SK-N-SH (cell line): ENCODE measurements at regions not wholly inside any gene's neighbourhood (a gene's known extent, or its start where the extent isn't known, plus 50 kb on each side); places are given as distances from the start of the nearest gene placed in this dataset.
A peak's percentile ranks its signal among the peaks of the same experiment; 100 is the strongest.

Source experiments
- CTCF ChIA-PET: fragments of 300-600, 350-600 bp; formaldehyde crosslinking; extraction: SDS; loops from one replicate; lab custom pipeline; 2021; lab: Yijun Ruan, JAX
- POLR2A ChIA-PET: fragments of 350-600 bp; sonication (Branson Sonifier 250); formaldehyde crosslinking; extraction: SDS; loops from one replicate; lab custom pipeline; 2020; ENCODE audit warnings: antibody characterized with exemption, inconsistent platforms; lab: Yijun Ruan, JAX
- DNase-seq: peaks from one replicate; pipeline ENCODE4 v3.0.0; 2012
- H2AFZ ChIP-seq: fragments of 200-600 bp; sonication (generic); 2 replicates; pipeline ENCODE4 v1.8.1; 2016; ENCODE audit warnings: antibody characterized with exemption, mild to moderate bottlenecking, low read depth
- H3F3A ChIP-seq: fragments of 200-600 bp; sonication (generic); replicated peaks from 2 replicates; pipeline ENCODE3; 2016; ENCODE audit warnings: antibody characterized with exemption, mild to moderate bottlenecking; ENCODE audit not compliant: insufficient read depth
- H3K27ac ChIP-seq, 2 experiments: fragments of 200-500 bp in 1 of 2; fragments of 200-600 bp in 1 of 2; sonication (Bioruptor generic) in 1 of 2; sonication (generic), shearing (Covaris generic) in 1 of 2; 2 replicates each; pipeline versions ENCODE4 v1.5.1 to v1.6.1; 2014 to 2016; ENCODE audit warnings: low read depth in 2 of 2, inconsistent platforms in 1 of 2, low read length in 1 of 2, mild to moderate bottlenecking in 1 of 2, mixed read lengths in 1 of 2
- H3K27me3 ChIP-seq: fragments of 200-600 bp; sonication (generic), shearing (Covaris generic); 2 replicates; pipeline ENCODE4 v1.6.1; 2016; ENCODE audit warnings: mixed run types; ENCODE audit not compliant: insufficient read depth
- H3K36me3 ChIP-seq, 2 experiments: fragments of 200-500 bp in 1 of 2; fragments of 200-600 bp in 1 of 2; sonication (Bioruptor generic) in 1 of 2; sonication (generic) in 1 of 2; replicated peaks in 1 of 2; 2 replicates each; pipeline versions ENCODE3 to v1.5.1; 2014 to 2016; ENCODE audit warnings: low read length in 1 of 2, mild to moderate bottlenecking in 1 of 2; ENCODE audit not compliant: insufficient read depth in 2 of 2, control insufficient read depth in 1 of 2
- H3K4me1 ChIP-seq, 2 experiments: fragments of 200-500 bp in 1 of 2; fragments of 200-600 bp in 1 of 2; sonication (Bioruptor generic) in 1 of 2; sonication (generic), shearing (Covaris generic) in 1 of 2; 2 replicates each; pipeline versions ENCODE4 v1.5.1 to v1.6.1; 2014 to 2016; ENCODE audit warnings: low read depth in 1 of 2, low read length in 1 of 2, mixed run types in 1 of 2; ENCODE audit not compliant: insufficient read depth in 2 of 2, control insufficient read depth in 1 of 2
- H3K4me2 ChIP-seq: fragments of 200-600 bp; sonication (generic), shearing (Covaris generic); 2 replicates; pipeline ENCODE4 v1.6.1; 2017; ENCODE audit warnings: mixed run types
- H3K4me3 ChIP-seq, 2 experiments: fragments of 200-500 bp in 1 of 2; fragments of 200-600 bp in 1 of 2; sonication (Bioruptor generic) in 1 of 2; sonication (generic), shearing (Covaris generic) in 1 of 2; 2 replicates each; pipeline versions ENCODE4 v1.5.1 to v1.8.1; 2014 to 2016; ENCODE audit warnings: low read depth in 2 of 2, inconsistent platforms in 1 of 2, low read length in 1 of 2, mild to moderate bottlenecking in 1 of 2, mixed read lengths in 1 of 2, moderate library complexity in 1 of 2
- H3K79me2 ChIP-seq: fragments of 200-600 bp; sonication (generic); 2 replicates; pipeline ENCODE4 v1.8.1; 2017; ENCODE audit warnings: mild to moderate bottlenecking; ENCODE audit not compliant: insufficient read depth
- H3K9ac ChIP-seq: fragments of 200-600 bp; sonication (generic); 2 replicates; pipeline ENCODE4 v1.6.1; 2017; ENCODE audit warnings: mixed run types
- H3K9me2 ChIP-seq: fragments of 200-600 bp; sonication (generic); 2 replicates; pipeline ENCODE4 v1.6.1; 2017; ENCODE audit warnings: mixed run types
- H3K9me3 ChIP-seq: fragments of 200-600 bp; sonication (generic); 2 replicates; pipeline ENCODE4 v1.6.1; 2017; ENCODE audit warnings: mixed run types, mild to moderate bottlenecking, moderate library complexity
- H4K20me1 ChIP-seq: fragments of 200-600 bp; sonication (generic); 2 replicates; pipeline ENCODE4 v1.6.1; 2017; ENCODE audit warnings: mild to moderate bottlenecking, mixed run types; ENCODE audit not compliant: insufficient read depth
- ELF1 ChIP-seq: IDR thresholded peaks from 2 replicates; pipeline ENCODE4 v1.4.0; 2012
- EP300 ChIP-seq, 2 experiments: IDR thresholded peaks; 2 replicates each; pipeline versions ENCODE4 v1.4.0 to v1.6.1; 2012; ENCODE audit warnings: borderline replicate concordance in 1 of 2, low read depth in 1 of 2, low read length in 1 of 2
- EZH2phosphoT487 ChIP-seq: fragments of 200-600 bp; sonication (generic); IDR thresholded peaks from 2 replicates; pipeline ENCODE4 v1.6.1; 2017; ENCODE audit warnings: low read depth, mixed run types, mild to moderate bottlenecking, antibody characterized with exemption, moderate library complexity, borderline replicate concordance
- JUND ChIP-seq: IDR thresholded peaks from 2 replicates; pipeline ENCODE4 v1.4.0; 2012
- MEF2A ChIP-seq: IDR thresholded peaks from 2 replicates; pipeline ENCODE4 v1.4.0; 2012; ENCODE audit warnings: low read depth, borderline replicate concordance
- MXI1 ChIP-seq: IDR thresholded peaks from 2 replicates; pipeline ENCODE4 v1.6.1; 2012; ENCODE audit warnings: mild to moderate bottlenecking, low read depth, low read length, improper control_type of control experiment
- NFIC ChIP-seq: IDR thresholded peaks from 2 replicates; pipeline ENCODE4 v1.4.0; 2012; ENCODE audit warnings: borderline replicate concordance
- NRF1 ChIP-seq: IDR thresholded peaks from 2 replicates; pipeline ENCODE4 v1.6.1; 2012; ENCODE audit warnings: low read depth, mild to moderate bottlenecking, low read length
- RAD21 ChIP-seq: IDR thresholded peaks from 2 replicates; pipeline ENCODE4 v1.6.1; 2012; ENCODE audit warnings: mild to moderate bottlenecking, low read length
- SMC3 ChIP-seq: IDR thresholded peaks from 2 replicates; pipeline ENCODE4 v1.6.1; 2012; ENCODE audit warnings: low read depth, low read length, improper control_type of control experiment
- TAF1 ChIP-seq: IDR thresholded peaks from 2 replicates; pipeline ENCODE4 v1.6.1; 2012; ENCODE audit warnings: low read depth, mild to moderate bottlenecking, low read length, moderate library complexity, borderline replicate concordance
- TCF12 ChIP-seq: IDR thresholded peaks from 2 replicates; pipeline ENCODE4 v1.4.0; 2012
- TEAD4 ChIP-seq: IDR thresholded peaks from 2 replicates; pipeline ENCODE4 v1.4.0; 2012; ENCODE audit warnings: mild to moderate bottlenecking, borderline replicate concordance; ENCODE audit not compliant: insufficient read depth
- WGBS: methylation state at CpG from one replicate; pipeline ENCODE4 v1.1.6; 2017; ENCODE audit warnings: low lambda C conversion rate; 5-methylcytosine and 5-hydroxymethylcytosine counted together
- TF ChIP-seq, protein P1 (sequence below): fragments of 150-350 bp; IDR thresholded peaks from 2 replicates; pipeline ENCODE4 v1.6.1; 2016; ENCODE audit warnings: mild to moderate bottlenecking, low read depth, low read length
- TF ChIP-seq, protein P2 (sequence below): IDR thresholded peaks from 2 replicates; pipeline ENCODE4 v1.6.1; 2012; ENCODE audit warnings: mild to moderate bottlenecking, low read depth, low read length, moderate library complexity

DNA sequence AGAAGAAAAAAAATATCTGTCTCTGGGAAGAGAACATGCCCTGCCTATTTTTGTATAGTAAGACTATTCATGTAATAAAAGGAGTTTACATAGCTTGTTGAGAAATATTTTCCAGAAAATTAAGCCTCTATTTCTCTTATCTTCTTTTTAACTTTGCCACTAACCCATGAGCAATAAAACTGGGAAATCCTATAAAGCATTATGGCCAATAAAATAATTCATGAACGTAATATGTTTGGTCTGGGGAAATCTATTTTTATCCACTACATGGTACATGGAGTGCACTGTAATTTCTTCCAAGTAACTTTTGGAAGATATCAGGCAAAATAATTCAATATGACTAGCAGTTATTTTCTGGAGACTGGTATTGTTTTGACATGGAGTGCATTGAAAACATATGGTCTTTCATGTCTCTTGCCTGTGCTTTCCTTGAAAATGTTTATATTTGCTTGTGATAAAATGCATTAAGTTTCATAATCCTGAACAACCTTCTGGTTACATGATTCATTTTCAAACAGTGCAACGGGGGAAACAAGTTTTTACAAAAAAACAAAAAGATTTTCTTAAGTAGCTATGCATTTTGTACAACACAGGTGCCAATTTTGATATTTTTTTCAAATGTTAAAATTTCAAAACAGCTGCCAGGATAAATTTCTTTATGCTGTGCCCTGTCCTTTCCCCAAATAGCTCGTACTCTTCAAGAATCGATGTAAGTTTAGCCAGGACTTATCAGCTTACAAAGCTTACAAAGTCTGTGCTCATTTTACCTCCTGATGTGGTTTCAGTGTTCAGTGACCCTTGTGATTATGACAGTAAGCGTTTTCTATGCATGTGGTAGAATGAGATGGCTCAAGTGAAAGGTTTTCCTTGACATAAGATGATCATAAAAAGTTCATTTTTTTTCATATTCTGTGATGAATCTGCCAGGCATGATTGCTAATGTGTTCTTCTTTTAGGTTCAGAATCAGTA lies 194.5 kb downstream of the UBE2E3 start:
- ChIA-PET POLR2A (no interaction called here), CTCF (interaction anchor here (0.7 to 1.1 kb wide), 2 partner anchors 69 to 70 kb away, joined by 3 read pairs; no protein-coding TSS in a partner anchor)
- Histone ChIP-seq H3K4me2 (no peak overlapping the region), H3K79me2 (no peaks in the 10 kb centered on the region), H4K20me1 (no peaks in the 10 kb centered on the region), H3K36me3 (no peaks in the 10 kb centered on the region), H3K9me2 (no peaks in the 10 kb centered on the region), H3K27ac (no peak overlapping the region), H3F3A (no peaks in the 10 kb centered on the region), H2AFZ (no peak overlapping the region), H3K4me1 (no peaks in the 10 kb centered on the region; a peak in 1 of 4 replicates), H3K9me3 (no peaks in the 10 kb centered on the region), H3K9ac (no peak overlapping the region), H3K4me3 (no peak overlapping the region), H3K27me3 (no peaks in the 10 kb centered on the region)
- 65% methylated on average over 5 of the region's 5 CpGs for WGBS
- DNase-seq: no peak
- no peak for TF ChIP-seq TEAD4
- no peak for TF ChIP-seq NFIC
- no peak for TF ChIP-seq TCF12
- TF ChIP-seq RAD21: no peak
- TF ChIP-seq ELF1: no peak
- TF ChIP-seq EP300 (IDR thresholded peaks at IDR 0.05; ENCODE audit: borderline replicate concordance in 1 of 2, low read depth in 1 of 2, low read length in 1 of 2): no peak
- TF ChIP-seq NRF1: no peak
- TF ChIP-seq, protein P1, sequence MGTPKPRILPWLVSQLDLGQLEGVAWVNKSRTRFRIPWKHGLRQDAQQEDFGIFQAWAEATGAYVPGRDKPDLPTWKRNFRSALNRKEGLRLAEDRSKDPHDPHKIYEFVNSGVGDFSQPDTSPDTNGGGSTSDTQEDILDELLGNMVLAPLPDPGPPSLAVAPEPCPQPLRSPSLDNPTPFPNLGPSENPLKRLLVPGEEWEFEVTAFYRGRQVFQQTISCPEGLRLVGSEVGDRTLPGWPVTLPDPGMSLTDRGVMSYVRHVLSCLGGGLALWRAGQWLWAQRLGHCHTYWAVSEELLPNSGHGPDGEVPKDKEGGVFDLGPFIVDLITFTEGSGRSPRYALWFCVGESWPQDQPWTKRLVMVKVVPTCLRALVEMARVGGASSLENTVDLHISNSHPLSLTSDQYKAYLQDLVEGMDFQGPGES: no peak
- TF ChIP-seq, protein P2, sequence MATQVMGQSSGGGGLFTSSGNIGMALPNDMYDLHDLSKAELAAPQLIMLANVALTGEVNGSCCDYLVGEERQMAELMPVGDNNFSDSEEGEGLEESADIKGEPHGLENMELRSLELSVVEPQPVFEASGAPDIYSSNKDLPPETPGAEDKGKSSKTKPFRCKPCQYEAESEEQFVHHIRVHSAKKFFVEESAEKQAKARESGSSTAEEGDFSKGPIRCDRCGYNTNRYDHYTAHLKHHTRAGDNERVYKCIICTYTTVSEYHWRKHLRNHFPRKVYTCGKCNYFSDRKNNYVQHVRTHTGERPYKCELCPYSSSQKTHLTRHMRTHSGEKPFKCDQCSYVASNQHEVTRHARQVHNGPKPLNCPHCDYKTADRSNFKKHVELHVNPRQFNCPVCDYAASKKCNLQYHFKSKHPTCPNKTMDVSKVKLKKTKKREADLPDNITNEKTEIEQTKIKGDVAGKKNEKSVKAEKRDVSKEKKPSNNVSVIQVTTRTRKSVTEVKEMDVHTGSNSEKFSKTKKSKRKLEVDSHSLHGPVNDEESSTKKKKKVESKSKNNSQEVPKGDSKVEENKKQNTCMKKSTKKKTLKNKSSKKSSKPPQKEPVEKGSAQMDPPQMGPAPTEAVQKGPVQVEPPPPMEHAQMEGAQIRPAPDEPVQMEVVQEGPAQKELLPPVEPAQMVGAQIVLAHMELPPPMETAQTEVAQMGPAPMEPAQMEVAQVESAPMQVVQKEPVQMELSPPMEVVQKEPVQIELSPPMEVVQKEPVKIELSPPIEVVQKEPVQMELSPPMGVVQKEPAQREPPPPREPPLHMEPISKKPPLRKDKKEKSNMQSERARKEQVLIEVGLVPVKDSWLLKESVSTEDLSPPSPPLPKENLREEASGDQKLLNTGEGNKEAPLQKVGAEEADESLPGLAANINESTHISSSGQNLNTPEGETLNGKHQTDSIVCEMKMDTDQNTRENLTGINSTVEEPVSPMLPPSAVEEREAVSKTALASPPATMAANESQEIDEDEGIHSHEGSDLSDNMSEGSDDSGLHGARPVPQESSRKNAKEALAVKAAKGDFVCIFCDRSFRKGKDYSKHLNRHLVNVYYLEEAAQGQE: no peak
- no peak for TF ChIP-seq EZH2phosphoT487
- TF ChIP-seq MEF2A: no peak

DNA sequence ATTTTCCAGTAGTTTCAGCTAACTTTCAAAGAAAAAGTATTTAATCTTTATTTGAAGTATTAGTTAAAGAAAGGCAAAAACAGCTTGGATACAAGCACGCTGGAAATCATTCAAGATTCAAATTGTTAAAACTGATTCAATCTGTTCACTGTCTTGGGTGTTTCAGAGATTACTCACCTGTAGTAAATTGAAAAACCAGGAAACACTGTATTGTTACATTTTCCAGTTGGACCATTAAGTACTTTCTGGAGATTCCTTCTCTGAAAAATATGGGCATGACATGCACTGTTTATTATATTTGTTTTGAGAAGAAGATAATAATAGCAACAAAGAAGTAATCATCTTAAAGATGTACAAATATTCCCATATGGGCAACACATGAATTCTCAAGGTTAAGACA lies 196.1 kb downstream of the UBE2E3 start:
- no peaks in the 10 kb centered on the region; a peak in 1 of 4 replicates for H3K4me1 ChIP-seq
- H3K27me3 ChIP-seq: no peaks in the 10 kb centered on the region
- no peaks in the 10 kb centered on the region for H3K36me3 ChIP-seq
- ChIA-PET CTCF (no interaction called here), POLR2A (no interaction called here)
- no peaks in the 10 kb centered on the region for H3F3A ChIP-seq
- WGBS: 83% methylated on average over 1 of the region's 1 CpG
- H3K9me2 ChIP-seq: no peaks in the 10 kb centered on the region
- H4K20me1 ChIP-seq: no peaks in the 10 kb centered on the region
- H3K79me2 ChIP-seq: no peaks in the 10 kb centered on the region
- no peak overlapping the region for H3K4me2 ChIP-seq
- no peaks in the 10 kb centered on the region for H3K9me3 ChIP-seq
- no peak overlapping the region for H3K9ac ChIP-seq
- H3K4me3 ChIP-seq: no peak overlapping the region
- TF ChIP-seq, protein P2: no peak
- TF ChIP-seq TCF12 (0 out of 2 replicates have a peak, but pooled peaks have one; percentile 4), SMC3 (no peak), NRF1 (no peak), JUND (no peak), TAF1 (no peak), NFIC (no peak), MXI1 (no peak)
- H2AFZ ChIP-seq: no peak overlapping the region
- no peak for DNase-seq
- no peak overlapping the region for H3K27ac ChIP-seq
